DOHH2 (cell line): ENCODE measurements at regions not wholly inside any gene's neighbourhood (a gene's known extent, or its start where the extent isn't known, plus 50 kb on each side); places are given as distances from the start of the nearest gene placed in this dataset.

Source experiments
- H3F3A ChIP-seq: fragments of 200-600 bp; sonication (generic), shearing (Covaris generic); 2 replicates; pipeline ENCODE4 v1.6.0; 2016; ENCODE audit warnings: antibody characterized with exemption, mild to moderate bottlenecking; ENCODE audit not compliant: control insufficient read depth, insufficient read depth
- H3K27ac ChIP-seq: fragments of 200-600 bp; sonication (generic); 2 replicates; pipeline ENCODE4 v1.5.1; 2014; ENCODE audit warnings: low read depth, mild to moderate bottlenecking, low read length, moderate library complexity
- H3K27me3 ChIP-seq: fragments of 200-600 bp; sonication (generic); 2 replicates; pipeline ENCODE4 v1.6.1; 2014; ENCODE audit warnings: mild to moderate bottlenecking, low read length, mixed read lengths; ENCODE audit not compliant: control insufficient read depth
- H3K36me3 ChIP-seq: fragments of 200-600 bp; sonication (generic); 2 replicates; pipeline ENCODE4 v1.6.1; 2014; ENCODE audit warnings: mild to moderate bottlenecking, low read length, moderate library complexity, mixed read lengths; ENCODE audit not compliant: control insufficient read depth
- H3K4me1 ChIP-seq: fragments of 200-600 bp; sonication (generic); 2 replicates; pipeline ENCODE4 v1.6.1; 2014; ENCODE audit warnings: mild to moderate bottlenecking, low read length, mixed read lengths; ENCODE audit not compliant: control insufficient read depth
- H3K4me2 ChIP-seq: fragments of 200-600 bp; sonication (generic); 2 replicates; pipeline ENCODE4 v1.6.0; 2014; ENCODE audit warnings: mild to moderate bottlenecking, low read length, moderate library complexity
- H3K4me3 ChIP-seq: fragments of 200-600 bp; sonication (generic); 2 replicates; pipeline ENCODE4 v1.5.1; 2014; ENCODE audit warnings: mild to moderate bottlenecking, low read length, mixed read lengths
- H3K79me2 ChIP-seq: fragments of 200-600 bp; sonication (generic); 2 replicates; pipeline ENCODE4 v1.6.1; 2014; ENCODE audit warnings: mild to moderate bottlenecking, low read length, mixed read lengths; ENCODE audit not compliant: control insufficient read depth
- H3K9me2 ChIP-seq: fragments of 200-600 bp; sonication (generic); replicated peaks from 2 replicates; pipeline ENCODE4 v1.6.1; 2014; ENCODE audit warnings: mild to moderate bottlenecking, low read length, mixed read lengths; ENCODE audit not compliant: control insufficient read depth
- H3K9me3 ChIP-seq: fragments of 200-600 bp; sonication (generic); 2 replicates; pipeline ENCODE4 v1.6.1; 2014; ENCODE audit warnings: antibody characterized with exemption, low read length, mixed read lengths; ENCODE audit not compliant: control insufficient read depth, insufficient read depth
- H4K20me1 ChIP-seq: fragments of 200-600 bp; sonication (generic); 2 replicates; pipeline ENCODE4 v1.6.0; 2014; ENCODE audit warnings: low read depth, mild to moderate bottlenecking, antibody characterized with exemption, low read length, moderate library complexity; ENCODE audit not compliant: control insufficient read depth, insufficient read depth
- CTCF ChIP-seq: fragments of 200-600 bp; sonication (generic); IDR thresholded peaks from one replicate; pipeline ENCODE4 v1.5.1; 2014; ENCODE audit warnings: antibody characterized with exemption, mild to moderate bottlenecking, low read depth, low read length; ENCODE audit not compliant: poor library complexity, severe bottlenecking
- EZH2phosphoT487 ChIP-seq: fragments of 200-600 bp; sonication (generic); IDR thresholded peaks from 2 replicates; pipeline ENCODE4 v1.6.1; 2017; ENCODE audit warnings: borderline replicate concordance, mild to moderate bottlenecking, antibody characterized with exemption, low read length, moderate library complexity, mixed read lengths

GRCh38 chr9:107213080-107213479, 70.0 kb upstream of the RAD23B start:
- TF ChIP-seq EZH2phosphoT487 (no peak), CTCF (no peak)
- no peaks in the 10 kb centered on the region for H3K9me2 ChIP-seq
- H3K4me3 ChIP-seq: no peak overlapping the region
- H3K27ac ChIP-seq: no peak overlapping the region
- H3K27me3 ChIP-seq: no peaks in the 10 kb centered on the region
- H3K9me3 ChIP-seq: no peaks in the 10 kb centered on the region
- H3K36me3 ChIP-seq: no peaks in the 10 kb centered on the region
- H3F3A ChIP-seq: no peaks in the 10 kb centered on the region
- H3K4me2 ChIP-seq: no peak overlapping the region
- H3K79me2 ChIP-seq: no peaks in the 10 kb centered on the region
- no peaks in the 10 kb centered on the region for H3K4me1 ChIP-seq
- H4K20me1 ChIP-seq: no peaks in the 10 kb centered on the region

- Histone ChIP-seq H3F3A (no peaks in the 10 kb centered on the region), H3K4me3 (no peak overlapping the region), H3K9me2 (no peaks in the 10 kb centered on the region), H3K9me3 (no peaks in the 10 kb centered on the region), H3K36me3 (no peaks in the 10 kb centered on the region), H3K27ac (no peak overlapping the region), H3K4me1 (no peaks in the 10 kb centered on the region), H4K20me1 (no peaks in the 10 kb centered on the region), H3K27me3 (0 out of 2 replicates have a peak, but pooled peaks cover 2% of the 10 kb centered on the region), H3K79me2 (no peaks in the 10 kb centered on the region), H3K4me2 (no peak overlapping the region)
- no peak for TF ChIP-seq CTCF
- TF ChIP-seq EZH2phosphoT487: no peak
These were observed 69.5 kb upstream of the RAD23B start for GRCh38 chr9:107213561-107214028.

- Histone ChIP-seq H3K9me3 (no peaks in the 10 kb centered on the region), H3K27me3 (peaks cover 9% of the 10 kb centered on the region; the same call in 1 of the 2 replicates), H3K79me2 (no peaks in the 10 kb centered on the region), H3F3A (no peaks in the 10 kb centered on the region), H3K4me1 (no peaks in the 10 kb centered on the region), H4K20me1 (no peaks in the 10 kb centered on the region), H3K27ac (no peak overlapping the region), H3K36me3 (no peaks in the 10 kb centered on the region), H3K4me2 (no peak overlapping the region), H3K4me3 (no peak overlapping the region), H3K9me2 (no peaks in the 10 kb centered on the region)
- TF ChIP-seq CTCF (no peak), EZH2phosphoT487 (no peak)
These were observed 68.7 kb upstream of the RAD23B start for GRCh38 chr9:107214381-107214780.
